Upper lobe of left lung (tissue), 6 donors: ENCODE measurements at regions not wholly inside any gene's neighbourhood (a gene's known extent, or its start where the extent isn't known, plus 50 kb on each side); places are given as distances from the start of the nearest gene placed in this dataset.

Experiments
- ATAC-seq, 2 donors: fragments of 200-7000 bp; cut with Tn5 transposase; one replicate each; pipeline ENCODE4 v1.9.1; 2022; ENCODE audit warnings: mild to moderate bottlenecking in 2 of 2, moderate library complexity in 2 of 2; ENCODE audit not compliant: low FRiP score in 2 of 2
- DNase-seq, 2 donors: peaks; one replicate each; pipeline ENCODE4 v3.0.0-alpha.2; 2019 to 2020
- H3K27ac ChIP-seq, 4 donors: fragments of 200-600 bp; sonication (generic); one replicate each; pipeline ENCODE4 v1.5.1; 2016 to 2019
- H3K27me3 ChIP-seq, 4 donors: fragments of 200-600 bp; sonication (generic); one replicate each; pipeline ENCODE4 v1.5.1; 2017 to 2019
- H3K36me3 ChIP-seq, 4 donors: fragments of 200-600 bp; sonication (generic); one replicate each; pipeline ENCODE4 v1.5.1; 2016 to 2019
- H3K4me1 ChIP-seq, 4 donors: fragments of 200-600 bp; sonication (generic); one replicate each; pipeline ENCODE4 v1.5.1; 2018 to 2019
- H3K4me3 ChIP-seq, 4 donors: fragments of 200-600 bp; sonication (generic); one replicate each; pipeline ENCODE4 v1.5.1; 2017 to 2019; ENCODE audit warnings: mild to moderate bottlenecking in 2 of 4, moderate library complexity in 1 of 4
- H3K9me3 ChIP-seq, 4 donors: fragments of 200-600 bp; sonication (generic); one replicate each; pipeline ENCODE4 v1.5.1; 2018 to 2019
- EP300 ChIP-seq, 4 donors: sonication (generic); formaldehyde crosslinking; IDR thresholded peaks; one replicate each; pipeline ENCODE4 v1.5.1; 2017; ENCODE audit warnings: antibody characterized with exemption in 4 of 4, control low read depth in 2 of 4
- POLR2A ChIP-seq, 4 donors: fragments of 450-650 bp; IDR thresholded peaks; one replicate each; pipeline ENCODE4 v1.5.1; 2016 to 2017; ENCODE audit warnings: antibody characterized with exemption in 4 of 4, mild to moderate bottlenecking in 2 of 4
- POLR2AphosphoS5 ChIP-seq, 2 donors: sonication (generic); formaldehyde crosslinking; IDR thresholded peaks; one replicate each; pipeline ENCODE4 v1.5.1; 2017; ENCODE audit warnings: antibody characterized with exemption in 2 of 2
- WGBS, 2 donors: methylation state at CpG; one replicate each; pipeline ENCODE4 v1.1.5; 2017 to 2018; 5-methylcytosine and 5-hydroxymethylcytosine counted together
- TF ChIP-seq, protein P1 (sequence below), 6 experiments: fragments of 450-650 bp in 4 of 6; fragments of 200-600 bp in 2 of 6; sonication (generic) in 2 of 6; IDR thresholded peaks; one replicate each; pipeline ENCODE4 v1.5.1; 2016 to 2019; ENCODE audit warnings: antibody characterized with exemption in 6 of 6
- donor health status: DM: no; HTN: no; CAD: no; lungs with moderate emphysema.
- donor health status: DM: no; HTN: yes; CAD: no; lungs with severe emphysema.

- TF ChIP-seq EP300 (IDR thresholded peaks at IDR 0.05) (no peak), POLR2A (IDR thresholded peaks at IDR 0.05) (no peak), POLR2AphosphoS5 (IDR thresholded peaks at IDR 0.05) (no peak)
- Histone ChIP-seq H3K27ac (no peak overlapping the region), H3K4me1 (no peaks in the 10 kb centered on the region), H3K4me3 (no peak overlapping the region), H3K36me3 (no peaks in the 10 kb centered on the region), H3K27me3 (no peaks in the 10 kb centered on the region), H3K9me3 (no peaks in the 10 kb centered on the region)
- DNase-seq (no peak), ATAC-seq (no peak)
- 61 to 63% methylated on average over 1 of the region's 1 CpG for WGBS, 2 donors
Observed at GRCh38 chr7:137097111-137097510, 228.7 kb downstream of the CHRM2 start.

DNA sequence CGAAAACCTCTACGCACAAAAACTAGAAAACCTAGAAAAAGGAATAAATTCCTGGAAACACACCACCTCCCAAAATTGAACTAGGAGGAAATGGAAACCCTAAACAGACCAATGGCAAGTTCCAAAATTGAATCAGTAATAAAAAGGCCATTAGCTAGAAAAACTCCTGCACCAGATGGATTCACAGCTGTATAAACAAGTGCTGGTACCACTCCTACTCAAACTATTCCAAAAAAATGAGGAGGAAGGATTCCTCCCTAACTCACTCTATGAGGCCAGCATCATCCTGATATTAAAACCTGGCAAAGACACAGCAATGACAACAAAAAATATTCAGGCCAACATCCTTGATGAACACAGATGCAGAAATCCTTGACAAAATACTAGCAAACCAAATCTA is 228.2 kb downstream of the CHRM2 start:
- TF ChIP-seq POLR2AphosphoS5 (IDR thresholded peaks at IDR 0.05): no peak
- TF ChIP-seq EP300 (IDR thresholded peaks at IDR 0.05): no peak
- TF ChIP-seq, protein P1, sequence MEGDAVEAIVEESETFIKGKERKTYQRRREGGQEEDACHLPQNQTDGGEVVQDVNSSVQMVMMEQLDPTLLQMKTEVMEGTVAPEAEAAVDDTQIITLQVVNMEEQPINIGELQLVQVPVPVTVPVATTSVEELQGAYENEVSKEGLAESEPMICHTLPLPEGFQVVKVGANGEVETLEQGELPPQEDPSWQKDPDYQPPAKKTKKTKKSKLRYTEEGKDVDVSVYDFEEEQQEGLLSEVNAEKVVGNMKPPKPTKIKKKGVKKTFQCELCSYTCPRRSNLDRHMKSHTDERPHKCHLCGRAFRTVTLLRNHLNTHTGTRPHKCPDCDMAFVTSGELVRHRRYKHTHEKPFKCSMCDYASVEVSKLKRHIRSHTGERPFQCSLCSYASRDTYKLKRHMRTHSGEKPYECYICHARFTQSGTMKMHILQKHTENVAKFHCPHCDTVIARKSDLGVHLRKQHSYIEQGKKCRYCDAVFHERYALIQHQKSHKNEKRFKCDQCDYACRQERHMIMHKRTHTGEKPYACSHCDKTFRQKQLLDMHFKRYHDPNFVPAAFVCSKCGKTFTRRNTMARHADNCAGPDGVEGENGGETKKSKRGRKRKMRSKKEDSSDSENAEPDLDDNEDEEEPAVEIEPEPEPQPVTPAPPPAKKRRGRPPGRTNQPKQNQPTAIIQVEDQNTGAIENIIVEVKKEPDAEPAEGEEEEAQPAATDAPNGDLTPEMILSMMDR (IDR thresholded peaks at IDR 0.05): no peak
- no peak for TF ChIP-seq POLR2A (IDR thresholded peaks at IDR 0.05)
- peak in 1 of 2 donors; percentile 61 for ATAC-seq

DNA sequence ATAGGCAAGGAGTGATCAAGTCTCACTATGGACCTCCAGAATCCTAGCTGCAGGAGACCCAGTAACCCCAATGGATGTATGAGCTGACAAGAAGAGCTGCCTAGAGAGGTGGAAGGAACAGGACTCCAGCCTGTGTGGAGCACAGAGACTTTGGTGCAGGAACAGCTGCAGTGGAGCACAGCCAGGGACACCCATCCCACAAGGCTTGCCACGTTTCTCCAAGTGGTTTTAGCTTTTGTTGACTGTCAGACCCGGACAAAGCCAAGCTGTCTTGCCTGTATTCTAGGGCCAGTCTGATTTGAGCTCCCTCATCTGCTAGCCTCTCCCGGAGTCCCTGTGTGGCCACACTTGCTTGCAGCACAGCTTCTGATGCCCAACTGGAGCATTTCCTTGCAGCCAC is 224.7 kb downstream of the CHRM2 start:
- TF ChIP-seq POLR2AphosphoS5 (IDR thresholded peaks at IDR 0.05): no peak
- no peak for TF ChIP-seq POLR2A (IDR thresholded peaks at IDR 0.05)
- TF ChIP-seq EP300 (IDR thresholded peaks at IDR 0.05): no peak
- TF ChIP-seq, protein P1 (IDR thresholded peaks at IDR 0.05): no peak
- H3K4me1 ChIP-seq: no peaks in the 10 kb centered on the region
- DNase-seq: no peak
- no peaks in the 10 kb centered on the region for H3K36me3 ChIP-seq
- H3K9me3 ChIP-seq: no peaks in the 10 kb centered on the region
- 82 to 87% methylated on average over 3 of the region's 3 CpGs for WGBS, 2 donors
- no peaks in the 10 kb centered on the region for H3K27me3 ChIP-seq
- ATAC-seq: no peak
- no peak overlapping the region for H3K4me3 ChIP-seq
- no peak overlapping the region for H3K27ac ChIP-seq

More for the DNA sequence above, 228.2 kb downstream of the CHRM2 start:
- no peak for DNase-seq
- no peaks in the 10 kb centered on the region for H3K9me3 ChIP-seq
- no peak overlapping the region for H3K27ac ChIP-seq
- no peaks in the 10 kb centered on the region for H3K36me3 ChIP-seq
- 95 to 97% methylated on average over 2 of the region's 2 CpGs for WGBS, 2 donors
- no peaks in the 10 kb centered on the region for H3K4me1 ChIP-seq
- no peaks in the 10 kb centered on the region for H3K27me3 ChIP-seq
- no peak overlapping the region for H3K4me3 ChIP-seq

DNA sequence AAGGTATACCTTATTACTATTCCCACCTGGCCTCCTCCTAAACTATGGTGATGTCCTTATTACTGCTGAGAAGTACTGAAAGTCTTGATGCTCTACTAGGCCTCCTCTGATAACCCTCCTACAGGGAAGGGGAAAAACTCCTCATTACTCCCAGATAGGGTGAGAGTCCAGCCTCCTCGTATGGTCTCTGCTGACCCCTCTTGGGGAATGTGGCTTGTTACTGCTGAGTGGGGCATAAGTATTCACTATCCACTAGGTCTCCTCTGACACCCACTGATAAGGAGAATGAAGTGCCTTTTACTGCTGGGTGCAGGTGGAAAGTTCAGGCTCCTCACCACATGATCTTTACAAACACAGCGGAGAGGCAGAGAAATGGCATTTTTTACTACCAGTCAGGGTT is 222.9 kb downstream of the CHRM2 start:
- Histone ChIP-seq H3K27me3 (no peaks in the 10 kb centered on the region), H3K27ac (no peak overlapping the region), H3K4me1 (no peaks in the 10 kb centered on the region), H3K9me3 (no peaks in the 10 kb centered on the region), H3K4me3 (no peak overlapping the region), H3K36me3 (no peaks in the 10 kb centered on the region)
- 33 to 47% methylated on average over 1 to 2 of the region's 2 CpGs for WGBS, 2 donors
- TF ChIP-seq, protein P1 (IDR thresholded peaks at IDR 0.05): peak in 2 of 6 experiments; percentile 8 to 13
- TF ChIP-seq POLR2A (IDR thresholded peaks at IDR 0.05): no peak
- DNase-seq (no peak), ATAC-seq (no peak)

- Histone ChIP-seq H3K27ac (no peak overlapping the region), H3K4me3 (no peak overlapping the region), H3K27me3 (no peaks in the 10 kb centered on the region), H3K4me1 (no peaks in the 10 kb centered on the region), H3K36me3 (no peaks in the 10 kb centered on the region), H3K9me3 (no peaks in the 10 kb centered on the region)
- ATAC-seq (no peak), DNase-seq (no peak)
- 67 to 96% methylated on average over 3 of the region's 3 CpGs for WGBS, 2 donors
- TF ChIP-seq EP300 (IDR thresholded peaks at IDR 0.05) (no peak), POLR2A (IDR thresholded peaks at IDR 0.05) (no peak), POLR2AphosphoS5 (IDR thresholded peaks at IDR 0.05) (no peak)
- TF ChIP-seq, protein P1 (IDR thresholded peaks at IDR 0.05): no peak
Observed at GRCh38 chr7:137086896-137087295, 218.4 kb downstream of the CHRM2 start.
